ENCODE measurements at regions not wholly inside any gene's neighbourhood (a gene's known extent, or its start where the extent isn't known, plus 50 kb on each side); places are given as distances from the start of the nearest gene placed in this dataset.
"Not testable (repeated sequence)": the region's sequence is repeated elsewhere in the genome, so short reads cannot be mapped to it uniquely, and the experiment has no call there.

DNA sequence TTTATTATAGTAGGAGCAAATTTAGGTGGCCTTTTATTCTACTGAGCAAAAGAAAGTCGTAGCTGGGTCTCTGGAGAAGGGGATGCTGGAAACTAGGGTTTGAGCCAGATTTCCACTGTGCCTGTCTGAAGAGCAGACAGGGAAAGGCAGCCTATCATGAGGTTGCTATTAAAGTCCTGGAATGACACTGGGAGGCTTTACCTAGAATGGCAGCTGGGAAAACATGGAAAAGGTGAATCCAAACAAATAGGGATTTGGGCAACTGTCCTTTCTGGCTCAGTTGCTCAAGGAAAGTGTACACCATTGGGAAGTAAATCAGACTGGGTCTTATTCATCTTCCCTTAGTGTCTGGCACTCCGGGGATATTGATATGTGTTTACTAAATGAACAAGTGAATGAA lies 154.6 kb downstream of the MTX2 start:
- DNase-seq (ENCODE audit: low read depth in 4 of 4, low spot score in 3 of 4), result no peak

DNA sequence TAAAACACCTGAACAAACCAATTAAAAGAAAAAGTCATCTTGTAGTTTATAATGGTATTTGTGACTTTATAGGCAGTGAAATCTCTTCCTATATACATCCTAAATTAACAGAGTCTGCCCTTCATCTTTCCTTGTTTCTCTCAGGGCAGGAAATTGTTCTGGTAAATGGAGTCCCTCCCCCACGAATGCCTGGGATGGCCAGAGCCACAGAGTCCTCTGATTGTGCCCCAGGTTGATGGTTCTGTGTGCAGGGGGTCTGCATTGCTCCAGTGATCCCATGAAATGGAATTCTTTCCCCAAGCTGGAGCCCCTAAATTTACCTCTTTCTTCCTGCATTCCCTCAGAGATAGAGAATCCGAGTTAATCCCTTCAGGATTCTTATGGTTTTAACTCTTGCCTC lies 155.5 kb downstream of the MTX2 start:
- no peak for DNase-seq (ENCODE audit: low read depth in 4 of 4, low spot score in 3 of 4)

DNA sequence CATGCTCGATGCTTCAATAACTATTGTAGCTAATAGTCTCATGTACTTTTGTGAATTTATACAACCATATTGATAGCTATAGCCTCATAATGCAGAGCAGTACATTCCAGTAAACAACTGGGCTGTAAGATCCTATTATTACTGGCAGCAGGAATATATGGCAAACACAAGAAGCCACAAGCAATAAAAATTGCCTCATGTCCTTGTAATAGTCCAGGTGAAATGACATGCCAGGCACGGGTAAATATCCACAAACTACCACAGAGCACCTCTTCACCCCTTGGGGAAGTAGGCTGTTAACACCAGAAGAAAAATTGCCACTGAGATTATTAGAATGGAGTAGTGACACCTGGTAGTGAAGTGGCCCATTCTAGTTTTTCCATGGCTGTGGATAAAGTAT lies 158.3 kb downstream of the MTX2 start:
- no peak for DNase-seq (ENCODE audit: low read depth in 4 of 4, low spot score in 3 of 4)

DNA sequence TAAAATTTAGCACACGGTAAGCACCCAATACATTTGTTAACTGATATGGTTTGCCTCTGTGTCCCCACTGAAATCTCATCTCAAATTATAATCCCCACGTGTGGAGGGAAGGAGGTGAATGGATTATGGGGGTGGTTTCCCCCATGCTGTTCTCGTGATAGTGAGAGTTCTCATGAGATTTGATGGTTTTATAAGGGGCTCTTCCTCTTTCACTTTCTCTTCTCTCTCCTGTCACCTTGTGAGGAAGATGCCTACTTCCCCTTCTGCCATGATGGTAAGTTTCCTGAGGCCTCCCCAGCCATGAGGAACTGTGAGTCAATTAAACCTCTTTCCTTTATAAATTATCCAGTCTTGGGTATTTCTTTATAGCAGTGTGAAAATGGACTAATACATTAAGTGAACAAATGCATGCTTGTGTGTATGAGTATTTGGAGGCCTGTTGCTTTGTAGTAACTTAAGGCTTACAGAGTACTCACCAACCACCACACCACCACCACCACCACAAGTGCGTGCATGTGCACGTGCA lies 159.8 kb downstream of the MTX2 start:
- DNase-seq (ENCODE audit: low read depth in 4 of 4, low spot score in 3 of 4), result not testable (repeated sequence)

DNA sequence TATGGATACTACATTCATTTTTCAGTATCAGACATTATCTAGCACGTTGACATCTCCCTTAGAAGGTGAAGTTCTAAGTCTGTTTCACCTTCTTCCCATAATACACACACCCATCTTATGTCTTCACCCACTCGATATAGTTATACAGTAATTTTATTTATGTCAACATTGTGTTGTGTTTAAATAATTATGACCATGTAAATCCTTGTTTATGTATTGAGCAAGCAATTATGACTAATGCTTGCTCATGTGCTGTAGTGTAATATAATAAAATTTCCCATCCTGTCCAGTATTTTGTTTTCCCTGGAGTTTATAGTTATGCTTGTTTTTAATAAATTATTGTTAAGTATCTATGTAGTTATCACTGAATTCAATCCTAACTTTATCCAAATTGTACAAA lies 163.2 kb downstream of the MTX2 start:
- DNase-seq (ENCODE audit: low read depth in 4 of 4, low spot score in 3 of 4), result no peak

DNA sequence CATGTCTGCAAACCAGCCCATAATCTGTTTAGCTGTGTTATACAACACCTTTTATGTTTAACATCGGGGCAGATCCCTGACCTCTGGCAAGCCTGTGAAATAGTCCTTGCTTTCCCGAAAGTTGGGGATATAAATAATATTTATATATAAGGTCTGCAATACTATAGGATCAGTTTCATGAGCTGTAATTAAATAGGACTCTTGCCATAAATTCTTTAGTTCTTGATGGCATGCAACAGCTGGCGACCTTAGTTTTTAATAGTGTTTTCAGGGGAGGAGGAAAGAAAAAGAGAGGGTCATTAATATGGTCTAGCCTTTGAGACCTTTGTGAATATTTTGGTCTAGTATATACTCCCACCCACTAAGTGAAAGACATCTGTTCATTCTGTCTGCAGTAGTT lies 166.5 kb downstream of the MTX2 start:
- peak in 3 of 4 donors; percentile 27 to 59 (median 57) for DNase-seq (ENCODE audit: low read depth in 4 of 4, low spot score in 3 of 4)

DNA sequence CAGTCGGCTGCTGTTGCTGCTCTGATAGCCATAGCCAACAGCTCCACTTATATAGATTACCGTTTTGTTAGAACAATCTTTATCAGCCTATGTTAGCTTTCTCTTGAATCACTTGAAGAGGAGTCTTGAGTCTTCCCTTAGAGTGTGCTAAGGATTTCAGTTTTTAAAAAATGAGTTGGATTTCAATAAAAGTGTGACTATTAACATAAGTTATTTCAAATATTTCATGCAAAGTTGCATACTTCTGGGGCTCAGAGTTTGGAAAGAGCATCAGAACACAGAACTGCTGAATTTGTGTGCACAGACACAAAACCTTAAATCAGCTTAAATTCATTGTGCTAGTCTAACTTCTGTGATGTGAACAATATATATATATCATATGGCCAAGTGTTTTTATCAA lies 174.7 kb downstream of the MTX2 start:
- no peak for DNase-seq (ENCODE audit: low read depth in 4 of 4, low spot score in 3 of 4)

DNA sequence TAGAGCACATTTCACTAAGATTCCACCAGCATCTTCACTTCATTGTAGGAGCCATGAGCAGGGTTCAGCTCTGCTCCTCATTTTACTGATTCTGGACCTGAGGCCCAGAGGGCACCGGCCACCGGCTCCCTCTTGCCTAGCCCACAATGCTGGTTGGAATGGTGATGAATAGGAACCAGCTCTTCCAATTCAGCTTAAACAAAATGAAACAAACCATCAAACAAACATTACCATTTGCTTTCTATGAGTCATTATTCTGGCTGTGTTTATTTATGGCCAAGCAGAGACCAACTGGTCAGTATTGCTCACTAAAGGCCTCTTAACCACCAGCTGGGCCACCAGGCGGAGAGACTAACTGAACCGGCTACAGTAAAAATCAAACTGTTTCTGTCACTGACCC lies 176.7 kb downstream of the MTX2 start:
- DNase-seq (ENCODE audit: low read depth in 4 of 4, low spot score in 3 of 4), result no peak

DNA sequence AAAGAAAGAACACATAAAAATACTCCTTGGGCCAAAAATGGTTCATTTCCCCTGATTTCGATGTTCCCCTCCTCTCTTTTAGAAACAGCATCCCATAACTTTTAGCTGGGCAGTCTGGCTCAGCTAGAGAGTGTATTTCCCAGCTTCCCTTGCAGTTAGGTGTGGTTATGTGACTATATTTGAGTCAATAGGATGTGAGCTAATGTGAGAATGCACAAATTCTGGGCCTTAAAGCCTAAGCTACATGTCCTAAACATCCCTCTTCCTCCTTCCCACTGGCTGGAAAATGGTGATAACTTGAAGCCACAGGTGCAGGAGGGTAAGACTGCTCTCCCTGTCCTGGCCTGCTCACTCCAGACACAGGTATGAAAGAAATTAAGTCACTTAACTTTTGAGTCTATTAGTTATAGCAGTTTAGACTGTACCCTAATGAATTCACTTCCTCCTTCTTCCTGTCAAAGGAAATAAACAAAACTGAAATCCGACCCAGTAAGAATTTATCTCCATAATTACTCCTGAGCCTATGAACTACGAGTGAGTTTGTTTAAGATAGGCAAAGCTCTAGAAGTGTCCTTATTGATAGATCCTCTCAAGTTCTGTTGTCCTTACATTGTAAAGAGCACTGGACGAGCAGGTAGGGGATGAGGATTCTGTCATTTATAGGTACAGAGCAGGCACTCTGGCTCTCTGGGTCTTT lies 177.6 kb downstream of the MTX2 start:
- DNase-seq (ENCODE audit: low read depth in 4 of 4, low spot score in 3 of 4), result no peak

DNA sequence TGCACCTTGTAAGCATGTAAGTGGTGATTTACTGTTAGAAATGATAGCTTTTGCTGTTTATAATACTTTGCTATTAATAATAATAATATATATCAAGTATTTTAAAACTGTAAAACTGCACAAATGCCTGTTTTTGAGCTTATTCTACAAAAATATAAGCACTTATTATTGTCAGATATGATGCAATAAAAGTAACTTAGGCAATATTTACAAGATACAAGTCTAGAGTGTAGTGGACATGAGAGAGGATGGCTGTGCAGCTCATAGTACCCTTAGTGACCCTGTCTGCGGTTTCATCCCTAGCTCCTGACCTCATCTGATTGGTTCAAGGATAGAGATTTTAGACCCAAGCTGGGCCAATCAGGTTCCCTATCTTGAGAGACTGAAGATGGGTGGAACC lies 178.4 kb downstream of the MTX2 start:
- DNase-seq (ENCODE audit: low read depth in 4 of 4, low spot score in 3 of 4), result no peak

DNA sequence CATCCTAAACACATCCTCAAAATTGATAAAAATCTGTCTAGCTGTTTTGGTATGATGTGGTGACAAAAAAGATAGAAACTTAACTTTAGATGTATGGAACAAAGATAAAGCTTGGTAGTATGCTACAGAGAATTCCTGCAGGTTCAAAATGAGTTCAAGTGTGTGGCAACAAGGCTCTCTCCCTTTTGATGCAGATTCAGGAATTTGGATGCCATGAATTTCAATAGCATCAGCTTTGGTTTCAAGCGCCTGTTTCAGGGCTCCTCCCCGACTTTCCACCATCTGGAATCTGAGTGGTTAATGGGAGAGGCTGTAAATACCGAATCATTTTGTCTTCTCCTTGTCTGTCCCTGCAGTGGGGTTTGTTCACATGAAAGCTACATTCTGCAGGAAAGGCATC lies 180.6 kb downstream of the MTX2 start:
- DNase-seq (ENCODE audit: low read depth in 4 of 4, low spot score in 3 of 4), result no peak

DNA sequence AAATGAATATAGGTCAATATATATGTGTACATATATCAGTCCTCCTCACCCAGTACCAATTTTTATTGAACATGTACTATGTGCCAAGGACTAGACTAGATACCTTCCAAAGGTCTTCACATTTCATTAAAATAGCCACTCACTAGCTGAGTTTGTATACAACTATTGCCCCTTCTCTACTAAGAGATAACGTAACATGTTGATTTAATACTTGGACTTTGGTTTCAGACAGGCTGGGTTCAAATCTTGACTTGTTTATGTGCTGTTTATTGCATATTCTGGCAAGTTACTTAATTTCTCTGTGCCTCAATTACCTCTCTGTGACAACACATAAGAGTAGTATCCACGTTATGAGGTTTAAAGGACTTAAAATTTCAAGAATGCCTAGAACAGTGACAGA lies 184.5 kb downstream of the MTX2 start:
- DNase-seq (ENCODE audit: low read depth in 4 of 4, low spot score in 3 of 4), result no peak

DNA sequence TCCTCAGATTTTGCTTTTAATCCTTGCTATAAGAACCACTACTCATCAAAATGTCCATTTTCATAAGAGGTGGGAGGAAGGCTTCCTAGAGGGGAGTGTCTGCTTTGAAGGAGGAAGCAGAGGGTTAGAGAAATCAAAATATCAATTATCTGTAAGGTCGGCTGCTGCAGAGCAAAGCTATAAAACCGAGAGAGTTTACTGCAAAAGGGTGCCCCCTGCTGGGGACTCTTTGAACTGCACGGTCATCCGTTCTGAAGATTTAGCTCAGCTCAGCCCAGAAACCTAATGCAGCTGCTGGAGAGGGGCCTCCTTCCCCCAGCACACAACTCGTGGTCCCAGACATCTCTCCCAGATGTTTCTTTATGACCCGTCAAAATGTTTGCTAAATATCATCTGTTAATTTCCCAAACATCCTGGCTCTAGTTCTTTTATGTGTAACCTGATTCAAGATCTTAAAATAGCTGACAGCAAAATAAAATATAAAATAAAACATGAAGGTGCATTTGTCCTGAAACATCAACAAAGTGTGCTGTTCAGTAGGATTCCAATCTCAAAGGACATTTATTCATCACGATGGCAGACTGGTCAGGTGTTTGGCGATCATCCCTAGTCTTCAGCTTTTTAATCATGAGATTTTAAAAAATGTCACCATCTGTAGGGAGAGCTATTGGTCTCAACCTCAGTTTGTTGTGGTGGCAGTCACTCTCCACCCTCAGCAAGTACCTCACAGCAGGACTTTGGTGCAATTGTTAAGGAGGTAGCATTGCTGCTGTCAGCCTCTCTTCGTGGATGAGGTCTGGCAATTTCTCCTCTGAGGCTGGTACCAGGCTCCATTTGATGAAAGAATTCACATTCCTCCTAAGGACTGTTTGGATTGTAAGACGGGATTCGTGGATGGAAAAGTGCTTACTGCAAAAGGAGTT lies 185.9 kb downstream of the MTX2 start:
- DNase-seq (ENCODE audit: low read depth in 4 of 4, low spot score in 3 of 4), result peak; percentile 84 to 85 (median 84)

DNA sequence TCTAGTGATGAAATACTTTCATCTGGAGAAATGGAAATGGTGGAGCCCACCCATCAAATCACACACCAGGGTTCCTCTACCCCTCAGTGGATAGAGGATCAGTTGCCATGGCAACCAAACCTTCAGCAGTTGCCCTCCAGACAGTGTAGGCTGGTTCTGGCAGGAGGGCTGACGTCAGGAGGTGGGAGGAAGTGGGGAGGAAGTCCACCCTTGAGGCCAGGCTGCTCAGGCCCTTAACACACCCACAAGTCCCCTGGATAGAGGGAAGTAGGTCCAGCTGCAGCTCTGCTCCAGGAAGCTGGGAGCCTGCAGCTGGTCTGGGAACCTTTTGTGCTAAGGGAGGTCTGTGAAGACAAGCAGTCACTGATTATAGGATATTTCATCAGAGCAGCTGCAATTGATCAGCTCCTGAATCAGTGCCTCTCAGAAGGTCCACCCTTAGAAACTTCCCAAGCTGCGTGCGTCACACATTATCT lies 186.6 kb downstream of the MTX2 start:
- no peak for DNase-seq (ENCODE audit: low read depth in 4 of 4, low spot score in 3 of 4)

DNA sequence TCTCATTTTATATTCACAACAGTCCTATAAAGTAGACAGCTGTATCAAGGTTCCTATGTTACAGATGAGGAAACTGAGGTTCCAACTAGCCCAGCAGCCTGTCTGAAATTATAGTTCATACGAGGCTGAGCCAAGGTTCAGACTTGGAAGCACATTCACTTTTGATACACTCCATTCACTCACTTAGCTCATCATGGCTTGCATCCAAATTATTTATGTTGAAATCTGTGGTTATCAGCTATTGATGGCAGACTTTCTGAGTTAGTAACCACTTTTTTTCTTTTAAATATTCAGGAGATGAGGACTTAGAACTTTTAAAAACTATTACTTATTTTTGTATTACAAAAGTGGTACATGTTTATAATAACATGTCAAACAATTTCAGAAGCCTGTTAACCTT lies 188.2 kb downstream of the MTX2 start:
- no peak for DNase-seq (ENCODE audit: low read depth in 4 of 4, low spot score in 3 of 4)

DNA sequence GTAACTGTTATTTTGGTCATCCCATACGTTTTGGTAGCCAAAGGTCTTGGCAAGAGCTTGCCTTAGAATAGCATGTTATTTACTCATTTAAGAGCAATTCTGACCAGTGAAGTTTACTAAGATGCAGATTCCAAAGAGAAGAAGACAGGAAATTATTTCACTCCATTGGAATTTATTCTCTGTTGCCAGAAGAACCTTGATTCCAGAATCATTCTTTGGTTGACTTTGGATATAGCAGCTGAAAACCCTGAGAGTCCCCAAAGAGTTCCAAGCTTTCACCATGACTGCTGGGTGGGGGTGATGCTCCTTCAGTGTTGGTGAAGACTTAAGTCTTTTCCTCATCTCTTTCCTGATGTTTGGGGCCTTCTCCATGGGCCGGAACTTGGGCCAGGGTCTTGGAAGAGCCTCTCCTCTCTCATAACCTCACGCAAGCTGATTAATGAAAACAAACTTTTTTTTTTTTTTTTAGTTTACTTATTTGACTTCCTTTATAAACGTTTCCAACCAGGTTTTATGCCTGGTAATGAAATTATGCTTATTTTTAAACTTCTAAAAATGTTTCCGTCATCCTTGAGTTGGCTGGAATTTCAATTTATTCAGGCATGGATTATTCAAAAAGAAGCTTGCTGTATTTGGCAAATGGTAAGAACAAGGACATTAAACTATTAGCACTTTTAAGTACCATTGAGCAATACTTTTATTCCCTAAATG lies 192.0 kb downstream of the MTX2 start:
- DNase-seq (ENCODE audit: low read depth in 4 of 4, low spot score in 3 of 4), result no peak

DNA sequence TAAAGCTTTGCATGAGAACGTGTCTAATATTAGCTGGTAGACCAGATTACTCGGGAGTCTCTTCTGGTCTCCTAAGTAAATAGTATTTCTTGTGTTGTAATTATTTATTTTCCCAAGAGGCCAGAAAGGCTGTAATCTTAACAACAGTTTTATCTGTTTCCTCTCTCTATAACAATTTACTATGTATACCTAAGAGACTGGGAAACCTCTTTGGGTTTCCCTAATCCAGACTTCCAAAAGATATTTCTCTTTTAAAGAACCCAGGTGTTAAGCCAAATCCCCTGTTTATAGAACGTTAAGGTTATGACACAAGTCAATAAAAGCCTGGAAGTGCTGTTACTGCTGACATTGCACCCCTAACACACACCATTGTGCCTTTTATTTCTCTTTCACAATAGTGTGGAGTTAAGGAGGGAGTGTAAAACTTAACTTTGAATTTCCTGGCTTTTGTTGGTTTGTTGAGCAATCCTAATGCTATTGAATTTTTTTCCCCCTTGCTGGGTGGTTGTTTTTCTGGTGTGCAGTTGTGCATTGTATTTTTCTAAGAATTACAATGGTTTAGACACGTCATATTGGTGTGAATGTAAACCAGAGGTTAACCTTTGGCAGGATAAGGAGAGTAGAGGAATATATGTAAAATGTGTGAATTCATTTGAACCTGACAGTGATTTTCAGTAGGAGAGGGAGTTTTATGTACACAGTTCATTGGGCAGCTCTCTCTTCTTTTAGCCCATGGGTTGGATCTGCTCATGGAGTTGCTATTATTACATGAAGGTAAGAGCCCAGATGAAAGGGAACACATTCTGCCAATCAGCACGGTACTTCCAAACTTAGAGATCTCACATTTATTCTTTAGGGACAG lies 192.8 kb downstream of the MTX2 start:
- DNase-seq (ENCODE audit: low read depth in 4 of 4, low spot score in 3 of 4), result no peak

DNA sequence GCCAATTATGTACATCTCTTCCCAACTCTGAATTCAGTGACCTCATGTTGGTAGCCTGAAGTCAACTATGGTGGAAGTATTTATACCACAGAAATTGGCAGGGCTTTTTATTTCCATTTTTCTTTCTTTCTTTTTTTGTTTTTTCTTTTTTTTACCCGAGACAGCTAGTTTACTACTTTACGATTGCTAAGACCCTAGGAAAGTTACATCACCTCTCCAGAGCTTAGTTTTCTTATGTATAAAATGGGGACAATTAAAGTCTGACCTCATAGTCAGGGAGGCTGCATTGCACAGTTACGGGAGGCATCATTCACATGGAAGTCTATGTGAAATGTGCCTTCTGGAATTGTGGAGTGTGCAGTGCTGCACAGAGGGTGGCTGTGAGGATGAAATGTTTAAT lies 194.3 kb downstream of the MTX2 start:
- no peak for DNase-seq (ENCODE audit: low read depth in 4 of 4, low spot score in 3 of 4)

DNA sequence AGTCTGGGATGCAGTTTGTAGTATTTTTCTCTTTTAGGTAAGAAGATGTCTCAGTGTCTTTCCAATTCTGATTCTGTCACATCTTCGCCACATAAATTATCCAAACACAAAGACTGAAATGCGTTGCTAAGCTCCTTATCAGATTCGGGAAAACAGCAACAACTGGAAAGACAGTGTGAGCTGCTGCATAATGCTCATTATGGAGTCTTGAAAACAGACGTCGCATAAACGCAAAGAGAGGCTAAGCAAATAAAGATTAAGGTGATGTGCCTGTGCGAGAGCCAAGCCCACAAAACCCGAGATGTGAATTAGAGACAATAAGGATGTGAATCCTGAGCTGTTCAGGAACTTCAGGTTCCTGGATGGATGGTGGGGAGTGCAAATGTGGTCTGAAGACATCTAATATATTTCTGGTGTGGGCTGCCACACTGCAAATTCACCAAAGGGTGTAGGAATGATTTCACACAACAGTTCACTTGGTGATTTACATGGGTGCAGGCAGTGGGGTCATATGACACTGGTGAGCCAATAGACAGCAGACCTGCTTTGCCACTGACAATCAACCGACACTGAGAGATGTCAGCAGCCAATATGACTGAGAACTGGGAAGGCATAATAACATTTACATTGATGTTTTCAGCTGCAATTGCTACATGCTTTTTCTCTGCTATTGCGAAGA lies 195.8 kb downstream of the MTX2 start:
- no peak for DNase-seq (ENCODE audit: low read depth in 4 of 4, low spot score in 3 of 4)

All from right renal pelvis (tissue), 4 donors.